Activated CD4-positive, alpha-beta T cell treated with anti-CD3 and anti-CD28 coated beads for 4 hours (primary cell): ENCODE measurements at regions not wholly inside any gene's neighbourhood (a gene's known extent, or its start where the extent isn't known, plus 50 kb on each side); places are given as distances from the start of the nearest gene placed in this dataset.
A peak's percentile ranks its signal among the peaks of the same experiment; 100 is the strongest.

Source experiments
- DNase-seq, 2 donors: peaks; one replicate each; pipeline ENCODE4 v3.0.0-alpha.2; 2020

- no peak for DNase-seq
Observed at GRCh38 chr13:30151388-30151787, 156.0 kb downstream of the KATNAL1 start.

DNA sequence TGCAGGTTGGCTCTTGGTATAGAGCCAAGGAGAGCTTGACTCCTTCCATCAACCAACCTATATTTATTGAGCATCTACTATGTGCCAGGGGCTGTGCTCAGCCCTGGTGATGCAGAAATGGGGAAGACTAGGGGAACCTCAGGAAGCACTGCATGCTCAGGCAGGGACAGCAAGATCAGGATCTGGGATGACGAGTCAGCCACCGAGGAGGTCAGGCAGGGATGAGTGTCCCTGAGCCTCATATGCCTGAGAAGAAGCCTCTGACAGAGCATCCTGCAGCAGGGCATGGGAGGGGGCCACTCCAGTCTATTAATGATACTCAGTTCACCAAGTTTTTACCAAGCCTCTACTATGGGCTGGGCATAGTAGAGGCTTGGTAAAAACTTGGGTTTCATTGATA, 158.1 kb downstream of the KATNAL1 start:
- DNase-seq, result no peak

- no peak for DNase-seq
Observed at GRCh38 chr13:30148786-30149185, 158.6 kb downstream of the KATNAL1 start.

- DNase-seq, result peak; percentile 25 to 29
Observed at GRCh38 chr13:30148171-30148754, 159.1 kb downstream of the KATNAL1 start.

GRCh38 chr13:30147421-30147820, 159.9 kb downstream of the KATNAL1 start:
- DNase-seq, result no peak

DNA sequence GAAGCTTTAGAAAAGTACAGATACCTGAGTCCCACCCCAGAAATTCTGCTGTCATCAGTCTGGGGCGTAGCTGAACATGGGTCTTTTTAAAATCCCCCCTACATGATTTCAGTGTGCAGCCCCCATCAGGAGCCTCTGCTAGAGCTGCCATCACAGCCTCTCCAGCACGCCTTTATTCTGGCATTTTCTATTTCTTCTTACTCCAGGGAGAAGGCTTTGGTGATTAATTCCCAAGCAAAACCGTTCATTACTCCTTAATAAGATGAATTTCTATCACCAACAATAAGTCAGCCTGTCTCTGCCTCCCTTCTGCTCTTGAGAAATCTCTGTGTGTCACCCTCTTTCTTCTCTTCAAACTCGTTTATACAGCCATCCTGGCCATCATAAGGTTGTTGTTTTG, 160.3 kb downstream of the KATNAL1 start:
- DNase-seq, result no peak

DNA sequence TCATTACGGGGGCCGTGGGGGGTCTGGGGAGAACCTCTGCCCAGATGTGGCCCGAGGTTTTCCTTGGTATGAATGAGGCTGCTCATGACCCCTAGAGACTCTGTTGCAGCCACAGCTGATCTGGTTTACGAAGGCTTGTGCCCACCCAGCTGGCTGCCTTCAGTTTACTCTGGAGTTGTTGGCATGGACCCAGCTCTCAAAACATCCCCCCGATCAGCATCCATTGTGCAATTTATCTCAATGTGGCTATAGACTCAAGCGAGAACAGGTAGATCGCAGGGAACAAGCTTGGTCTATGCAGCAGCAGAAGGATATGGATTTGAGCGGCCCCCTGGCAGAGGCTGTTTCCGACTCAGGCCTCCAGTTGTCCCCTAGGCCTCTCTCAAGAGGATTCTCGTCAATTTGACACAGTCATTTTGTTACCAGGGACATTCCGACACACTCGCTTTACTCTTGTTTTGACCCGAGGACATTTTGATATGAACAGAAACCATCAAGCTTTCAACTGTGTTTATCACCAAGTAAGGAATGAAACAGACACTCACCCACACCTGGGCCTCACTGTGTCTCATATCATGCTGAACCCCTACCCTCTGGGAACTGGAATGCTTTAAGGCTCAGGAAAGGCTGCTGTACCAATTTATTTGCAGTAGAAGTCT, 161.5 kb downstream of the KATNAL1 start:
- no peak for DNase-seq

DNA sequence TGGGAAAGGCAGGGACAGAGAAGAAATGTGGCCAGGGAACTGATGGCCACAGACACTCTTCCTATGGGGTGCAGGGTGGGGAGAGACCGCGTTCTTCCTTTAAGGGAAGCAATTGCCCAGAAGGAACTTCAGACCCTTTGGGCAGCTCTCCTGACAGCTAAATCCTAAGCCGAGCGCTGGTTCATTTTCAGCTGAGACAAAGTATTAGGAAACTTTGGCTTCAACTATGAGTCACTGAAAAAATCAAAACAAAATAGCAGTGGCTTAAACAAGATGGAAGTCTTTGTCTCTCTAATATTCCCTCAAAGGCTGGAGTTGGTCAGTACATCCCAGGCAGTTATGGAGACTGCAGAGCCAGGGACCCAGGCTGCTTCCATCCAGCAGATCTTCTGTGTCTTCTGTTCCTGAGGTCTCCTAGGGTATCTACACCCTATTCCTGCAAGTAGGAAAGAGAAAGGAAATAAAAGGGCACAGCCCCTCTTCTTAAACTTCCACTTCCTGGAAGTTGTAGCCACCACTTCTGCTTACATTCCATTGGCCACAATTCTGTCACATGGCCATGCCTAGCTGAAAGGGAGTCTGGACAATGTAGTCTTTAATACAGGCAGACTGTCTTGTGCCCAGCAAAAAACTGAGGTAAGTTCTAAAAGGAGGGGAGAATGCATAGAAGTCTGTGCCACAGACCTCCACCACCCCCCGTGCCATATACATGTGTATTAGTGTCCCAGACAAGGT, 163.5 kb downstream of the KATNAL1 start:
- no peak for DNase-seq

- DNase-seq, result peak; percentile 24 to 27
Observed at GRCh38 chr13:30142486-30143211, 164.7 kb downstream of the KATNAL1 start.

DNA sequence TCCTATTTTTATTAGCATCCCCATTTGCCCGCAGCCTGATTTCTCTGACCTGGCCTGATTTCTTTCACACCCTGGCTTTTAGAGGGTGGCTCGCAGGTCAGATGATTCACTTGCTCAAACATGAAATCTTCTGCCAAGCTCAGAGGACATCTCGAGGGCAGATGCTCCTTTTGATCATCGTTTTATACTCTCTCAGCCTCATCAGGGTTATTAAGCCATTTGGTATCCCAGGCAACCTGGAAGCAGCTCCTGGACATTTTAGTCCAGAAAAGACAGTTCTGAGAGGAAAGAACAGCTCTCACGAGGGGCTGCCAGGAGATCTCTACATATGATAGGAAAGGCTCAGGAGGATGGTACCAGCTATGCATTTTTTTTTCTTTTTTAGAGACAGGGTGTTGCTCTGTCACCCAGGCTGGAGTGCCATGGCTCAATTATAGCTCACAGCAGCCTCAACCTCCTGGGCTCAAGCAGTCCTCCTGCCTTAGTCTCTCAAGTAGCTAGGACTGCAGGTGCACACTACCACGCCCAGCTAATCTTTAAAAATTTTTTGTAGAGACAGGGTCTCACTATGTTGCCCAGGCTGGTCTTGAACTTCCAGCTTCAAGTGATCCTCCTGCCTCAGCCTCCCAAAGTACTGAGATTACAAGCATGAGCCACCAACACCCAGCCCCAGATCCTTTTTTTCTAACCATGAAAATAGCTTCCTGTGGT, 165.4 kb downstream of the KATNAL1 start:
- DNase-seq, result no peak

DNA sequence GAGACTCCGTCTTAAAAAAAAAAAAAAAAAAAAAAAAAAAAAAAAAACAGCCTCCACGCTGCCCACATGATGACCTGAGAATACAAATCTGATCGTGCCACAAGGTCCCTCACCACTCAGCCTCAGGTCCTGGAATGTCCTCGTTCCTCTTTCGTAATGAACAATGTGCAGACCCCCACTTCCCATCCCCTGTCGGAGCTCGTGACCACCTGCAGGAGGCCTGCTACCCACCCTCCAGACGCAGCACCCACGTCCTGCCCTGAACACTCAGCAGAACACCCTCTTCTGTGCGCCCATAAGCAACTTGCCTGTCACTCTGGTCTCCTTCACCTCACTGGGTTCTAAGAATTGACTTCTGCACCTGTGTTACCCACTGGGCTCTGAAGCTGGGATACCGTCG, 166.4 kb downstream of the KATNAL1 start:
- DNase-seq, result no peak

DNA sequence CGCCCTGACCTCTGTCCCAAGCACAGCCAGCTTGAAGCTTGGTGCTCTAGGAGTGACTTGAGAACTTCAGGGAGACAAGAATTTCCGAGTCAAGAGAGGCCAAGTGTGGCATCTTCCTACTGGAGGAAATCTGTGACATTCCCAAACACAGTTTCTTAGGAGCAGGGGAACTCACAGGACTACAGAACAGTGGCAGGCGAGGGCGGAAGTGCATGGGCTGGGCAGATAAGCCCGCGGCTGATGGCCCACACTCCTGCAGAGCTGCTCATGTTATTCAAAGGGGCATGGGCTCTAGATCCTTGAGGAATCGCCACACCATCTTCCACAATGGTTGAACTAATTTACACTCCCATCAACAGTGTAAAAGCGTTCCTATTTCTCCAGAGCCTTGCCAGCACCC, 168.8 kb downstream of the KATNAL1 start:
- DNase-seq, result no peak

DNA sequence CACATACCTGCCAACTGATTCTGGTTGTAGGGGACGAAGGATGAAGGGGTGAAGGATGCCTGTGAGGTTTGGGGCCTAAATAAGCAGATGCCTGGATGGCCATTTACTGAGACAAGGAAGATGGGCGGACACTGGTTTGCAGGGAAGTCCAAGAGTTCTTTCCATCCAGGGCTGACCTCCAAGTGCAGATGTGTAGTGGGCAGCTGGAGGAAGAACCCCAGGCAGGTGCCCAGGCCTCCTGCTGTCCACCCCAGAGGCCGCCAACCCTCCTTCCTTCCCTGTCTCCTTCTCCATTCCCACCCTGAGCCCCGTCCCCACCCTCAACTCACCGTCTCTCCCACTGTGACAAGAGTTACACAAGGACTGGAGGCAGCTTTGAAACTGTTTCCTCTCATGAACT, 171.5 kb downstream of the KATNAL1 start:
- no peak for DNase-seq

- DNase-seq, result no peak
Observed at GRCh38 chr13:30135351-30135750, 172.0 kb downstream of the KATNAL1 start.

- no peak for DNase-seq
Observed at GRCh38 chr13:30134578-30134977, 172.8 kb downstream of the KATNAL1 start.

GRCh38 chr13:30133996-30134395, 173.4 kb downstream of the KATNAL1 start:
- no peak for DNase-seq

DNA sequence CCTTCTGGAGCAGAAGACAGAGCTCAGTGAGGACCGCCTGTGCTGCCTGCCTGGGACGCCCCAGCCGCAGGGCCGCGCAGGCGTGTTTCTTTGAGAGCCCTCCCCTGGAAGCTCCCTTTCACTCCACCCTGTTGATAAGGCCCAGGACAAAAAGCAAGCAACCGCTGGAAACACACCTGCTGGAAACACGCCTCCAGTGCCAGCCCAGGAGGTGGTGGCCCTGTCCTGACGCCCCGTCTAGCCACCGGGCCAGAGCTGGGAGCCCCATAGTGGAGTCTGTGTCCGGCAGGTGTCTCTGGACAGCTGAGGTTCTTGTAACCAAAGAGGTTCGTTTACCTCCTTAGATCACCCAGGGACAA, 173.8 kb downstream of the KATNAL1 start:
- no peak for DNase-seq

GRCh38 chr13:30132623-30133553, 174.5 kb downstream of the KATNAL1 start:
- peak; percentile 93 to 98 for DNase-seq

GRCh38 chr13:30129411-30129810, 177.9 kb downstream of the KATNAL1 start:
- no peak for DNase-seq

GRCh38 chr13:30128591-30128990, 178.8 kb downstream of the KATNAL1 start:
- no peak for DNase-seq

DNA sequence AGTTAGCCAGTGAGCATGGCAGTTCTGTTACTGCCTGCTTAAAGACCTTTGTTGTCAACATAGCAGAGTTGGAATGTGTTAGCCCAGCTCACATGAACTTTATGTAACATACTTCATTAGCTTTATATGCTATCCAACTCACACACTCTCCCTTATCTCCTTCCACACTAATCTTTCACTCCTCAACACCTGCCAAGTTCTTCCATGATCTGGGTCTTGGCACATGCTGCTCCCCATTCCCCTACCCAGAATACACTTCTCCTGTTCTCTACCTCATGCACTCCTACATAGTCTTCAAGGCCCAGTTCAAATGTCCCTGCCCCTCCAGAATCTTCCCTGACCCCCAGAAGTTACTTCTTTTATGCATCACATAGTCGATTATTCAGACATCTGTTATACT, 179.3 kb downstream of the KATNAL1 start:
- DNase-seq, result no peak

- no peak for DNase-seq
Observed at GRCh38 chr13:30126903-30127428, 180.4 kb downstream of the KATNAL1 start.
